HepG2 (cell line): ENCODE measurements at regions not wholly inside any gene's neighbourhood (a gene's known extent, or its start where the extent isn't known, plus 50 kb on each side); places are given as distances from the start of the nearest gene placed in this dataset.

ENCODE experiments used
- ARID5B ChIP-seq: IDR thresholded peaks from 2 replicates; pipeline ENCODE4 v1.4.0; 2020; ENCODE audit warnings: mild to moderate bottlenecking, missing genetic modification reagents
- CTCF ChIP-seq: sonication (generic); formaldehyde crosslinking; IDR thresholded peaks from 2 replicates; pipeline ENCODE4 v1.5.0; 2020; ENCODE audit warnings: mild to moderate bottlenecking, missing genetic modification reagents, moderate library complexity
- IKZF1 ChIP-seq: fragments of 450-650 bp; IDR thresholded peaks from 2 replicates; pipeline ENCODE4 v1.7.1; 2016
- KAT2B ChIP-seq: fragments of 150-350 bp; IDR thresholded peaks from 2 replicates; pipeline ENCODE4 v1.6.1; 2014; ENCODE audit warnings: low read depth, low read length, borderline replicate concordance
- MIER2 ChIP-seq: IDR thresholded peaks from 2 replicates; pipeline ENCODE4 v1.6.1; 2016; ENCODE audit warnings: missing biosample characterization, missing genetic modification reagents
- MLXIP ChIP-seq: sonication (generic); formaldehyde crosslinking; IDR thresholded peaks from 2 replicates; pipeline ENCODE4 v1.9.0; 2021; ENCODE audit warnings: missing genetic modification reagents, borderline replicate concordance
- NCOR1 ChIP-seq: fragments of 200-600 bp; sonication (generic); IDR thresholded peaks from 2 replicates; pipeline ENCODE4 v1.7.0; 2017; ENCODE audit warnings: antibody characterized with exemption, low read length, borderline replicate concordance
- SUZ12 ChIP-seq: fragments of 150-350 bp; IDR thresholded peaks from 2 replicates; pipeline ENCODE4 v1.6.1; 2014; ENCODE audit warnings: low read depth, low read length
- TCF12 ChIP-seq, 2 experiments: fragments of 450-650 bp in 1 of 2; sonication (generic) in 1 of 2; formaldehyde crosslinking in 1 of 2; IDR thresholded peaks; 2 replicates each; pipeline versions ENCODE4 v1.6.1 to v1.8.0; 2017 to 2022; ENCODE audit warnings: antibody characterized with exemption in 1 of 2, mild to moderate bottlenecking in 1 of 2, missing genetic modification reagents in 1 of 2, moderate library complexity in 1 of 2
- THRA ChIP-seq: sonication (generic); formaldehyde crosslinking; IDR thresholded peaks from 2 replicates; pipeline ENCODE4 v1.4.0; 2020; ENCODE audit warnings: missing genetic modification reagents, borderline replicate concordance
- TMF1 ChIP-seq: sonication (generic); formaldehyde crosslinking; IDR thresholded peaks from 2 replicates; pipeline ENCODE4 v1.8.1; 2022; ENCODE audit warnings: low read depth, missing genetic modification reagents
- ZBTB8A ChIP-seq: sonication (generic); formaldehyde crosslinking; IDR thresholded peaks from 2 replicates; pipeline ENCODE4 v1.4.0; 2020; ENCODE audit warnings: mild to moderate bottlenecking, low read depth, missing genetic modification reagents, borderline replicate concordance
- ZNF224 ChIP-seq: sonication (generic); formaldehyde crosslinking; IDR thresholded peaks from 2 replicates; pipeline ENCODE4 v1.5.0; 2020; ENCODE audit warnings: mild to moderate bottlenecking, missing genetic modification reagents
- ZNF33A ChIP-seq: sonication (generic); formaldehyde crosslinking; IDR thresholded peaks from 2 replicates; pipeline ENCODE4 v1.5.1; 2020; ENCODE audit warnings: missing genetic modification reagents, mild to moderate bottlenecking, moderate library complexity, borderline replicate concordance
- ZNF574 ChIP-seq: sonication (generic); formaldehyde crosslinking; IDR thresholded peaks from 2 replicates; pipeline ENCODE4 v1.4.0; 2020; ENCODE audit warnings: missing genetic modification reagents
- ZNF660 ChIP-seq: sonication (generic); formaldehyde crosslinking; IDR thresholded peaks from 2 replicates; pipeline ENCODE4 v1.5.1; 2020; ENCODE audit warnings: mild to moderate bottlenecking, low read depth, missing genetic modification reagents, borderline replicate concordance
- ZNF740 ChIP-seq: sonication (generic); formaldehyde crosslinking; IDR thresholded peaks from 2 replicates; pipeline ENCODE4 v1.4.0; 2020; ENCODE audit warnings: missing genetic modification reagents

- TF ChIP-seq ARID5B (CRISPR knock-in tag), result peak; percentile 67
- no peak for TF ChIP-seq KAT2B
- TF ChIP-seq MLXIP (CRISPR knock-in tag), result no peak
- no peak for TF ChIP-seq ZNF740
- TF ChIP-seq TMF1 (CRISPR knock-in tag), result no peak
- TF ChIP-seq NCOR1, result peak; percentile 16; the same call in 1 of the 2 replicates
- TF ChIP-seq MIER2 (CRISPR knock-in tag), result no peak
- TF ChIP-seq IKZF1, result no peak
- TF ChIP-seq ZBTB8A (CRISPR knock-in tag), result no peak
- no peak for TF ChIP-seq ZNF660 (CRISPR knock-in tag)
- TF ChIP-seq TCF12 (IDR thresholded peaks at IDR 0.05), result no peak
- no peak for TF ChIP-seq TCF12 (CRISPR knock-in tag; IDR thresholded peaks at IDR 0.05)
- TF ChIP-seq ZNF224 (CRISPR knock-in tag), result no peak
- TF ChIP-seq THRA (CRISPR knock-in tag), result no peak; the same call in 1 of the 2 replicates
- TF ChIP-seq SUZ12, result no peak
- no peak for TF ChIP-seq CTCF (CRISPR knock-in tag)
- no peak for TF ChIP-seq ZNF574 (CRISPR knock-in tag)
- TF ChIP-seq ZNF33A (CRISPR knock-in tag), result no peak
Observed at GRCh38 chr7:85415743-85416142, 228.9 kb upstream of the SEMA3D start (continued).
